Mammary epithelial cell (primary cell): ENCODE measurements at regions not wholly inside any gene's neighbourhood (a gene's known extent, or its start where the extent isn't known, plus 50 kb on each side); places are given as distances from the start of the nearest gene placed in this dataset.

Source experiments
- EZH2 ChIP-seq: IDR thresholded peaks from 2 replicates; pipeline ENCODE4 v1.6.1; 2012; ENCODE audit warnings: low read length, inconsistent platforms, borderline replicate concordance
- TF ChIP-seq, protein P1 (sequence below), 2 donors: IDR thresholded peaks in 1 of 2; conservative IDR thresholded peaks in 1 of 2; 2 replicates each; pipeline ENCODE4 v1.5.1; 2011 to 2012; ENCODE audit warnings: inconsistent platforms in 2 of 2, low read length in 2 of 2, mild to moderate bottlenecking in 2 of 2, control low read depth in 1 of 2, low read depth in 1 of 2; ENCODE audit not compliant: insufficient read depth in 1 of 2; ENCODE audit errors: extremely low read depth in 1 of 2

DNA sequence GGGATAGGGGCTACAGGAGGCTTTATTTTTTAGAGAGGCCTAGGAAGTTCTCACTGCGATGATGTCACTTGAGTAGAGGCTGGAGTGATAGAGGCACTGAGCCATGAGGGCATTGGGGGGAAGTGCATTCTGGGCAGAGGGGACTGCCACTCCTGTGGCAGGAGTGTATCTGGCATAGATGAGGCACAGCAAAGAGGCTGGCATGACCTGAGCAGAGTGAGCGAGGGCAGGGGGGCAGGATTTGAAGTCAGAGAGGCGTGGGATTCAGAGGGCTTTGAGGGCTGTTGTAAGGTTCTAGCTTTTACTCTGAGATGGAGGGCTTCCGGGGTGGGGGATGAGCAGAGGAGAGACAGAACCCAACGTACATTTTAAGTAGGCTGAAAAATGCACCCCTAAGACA, 91.9 kb upstream of the SH3PXD2B start:
- TF ChIP-seq, protein P1, sequence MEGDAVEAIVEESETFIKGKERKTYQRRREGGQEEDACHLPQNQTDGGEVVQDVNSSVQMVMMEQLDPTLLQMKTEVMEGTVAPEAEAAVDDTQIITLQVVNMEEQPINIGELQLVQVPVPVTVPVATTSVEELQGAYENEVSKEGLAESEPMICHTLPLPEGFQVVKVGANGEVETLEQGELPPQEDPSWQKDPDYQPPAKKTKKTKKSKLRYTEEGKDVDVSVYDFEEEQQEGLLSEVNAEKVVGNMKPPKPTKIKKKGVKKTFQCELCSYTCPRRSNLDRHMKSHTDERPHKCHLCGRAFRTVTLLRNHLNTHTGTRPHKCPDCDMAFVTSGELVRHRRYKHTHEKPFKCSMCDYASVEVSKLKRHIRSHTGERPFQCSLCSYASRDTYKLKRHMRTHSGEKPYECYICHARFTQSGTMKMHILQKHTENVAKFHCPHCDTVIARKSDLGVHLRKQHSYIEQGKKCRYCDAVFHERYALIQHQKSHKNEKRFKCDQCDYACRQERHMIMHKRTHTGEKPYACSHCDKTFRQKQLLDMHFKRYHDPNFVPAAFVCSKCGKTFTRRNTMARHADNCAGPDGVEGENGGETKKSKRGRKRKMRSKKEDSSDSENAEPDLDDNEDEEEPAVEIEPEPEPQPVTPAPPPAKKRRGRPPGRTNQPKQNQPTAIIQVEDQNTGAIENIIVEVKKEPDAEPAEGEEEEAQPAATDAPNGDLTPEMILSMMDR (conservative IDR thresholded peaks at IDR 0.05 in 1 of 2, IDR thresholded peaks at IDR 0.05 in 1 of 2; ENCODE audit: extremely low read depth in 1 of 2, insufficient read depth in 1 of 2, low read depth in 1 of 2, low read length in 2 of 2) = no peak
- TF ChIP-seq EZH2 = no peak
